ENCODE measurements at regions not wholly inside any gene's neighbourhood (a gene's known extent, or its start where the extent isn't known, plus 50 kb on each side); places are given as distances from the start of the nearest gene placed in this dataset.
"Not testable (repeated sequence)": the region's sequence is repeated elsewhere in the genome, so short reads cannot be mapped to it uniquely, and the experiment has no call there.

GRCh38 chrX:64580605-64581004 is 185.4 kb upstream of the MTMR8 start:
- intact Hi-C loops (cut with micrococcal nuclease), result no loop called here

GRCh38 chrX:64580035-64580434 is 184.8 kb upstream of the MTMR8 start:
- intact Hi-C loops (cut with micrococcal nuclease), result no loop called here

- intact Hi-C loops (cut with micrococcal nuclease), result no loop called here
These were observed 175.8 kb upstream of the MTMR8 start for GRCh38 chrX:64571011-64571410.

GRCh38 chrX:64570204-64570603 is 175.0 kb upstream of the MTMR8 start:
- intact Hi-C loops (cut with micrococcal nuclease), result loop anchor here (1.0 kb wide), 1 partner anchor 324 kb away; no protein-coding TSS in a partner anchor

GRCh38 chrX:64565348-64565747 is 170.1 kb upstream of the MTMR8 start:
- intact Hi-C loops (cut with micrococcal nuclease), result not testable (repeated sequence)

- intact Hi-C loops (cut with micrococcal nuclease), result not testable (repeated sequence)
These were observed 154.0 kb upstream of the MTMR8 start for GRCh38 chrX:64549236-64549635.

GRCh38 chrX:64536736-64537135 is 141.5 kb upstream of the MTMR8 start:
- intact Hi-C loops (cut with micrococcal nuclease), result no loop called here
